Fibroblast of lung (primary cell): ENCODE measurements at regions not wholly inside any gene's neighbourhood (a gene's known extent, or its start where the extent isn't known, plus 50 kb on each side); places are given as distances from the start of the nearest gene placed in this dataset.

ENCODE experiments used
- DNase-seq, 2 donors: peaks; one replicate each; pipeline versions ENCODE4 v3.0.0 to v3.0.0-alpha.2; 2010; ENCODE audit warnings: low read depth in 2 of 2
- H2AFZ ChIP-seq: 2 replicates; pipeline ENCODE4 v1.5.1; 2012; ENCODE audit warnings: low read length, control low read depth, inconsistent platforms
- H3K27ac ChIP-seq: 2 replicates; pipeline ENCODE4 v1.5.1; 2011; ENCODE audit warnings: low read length, control low read depth; ENCODE audit not compliant: insufficient read depth
- H3K27me3 ChIP-seq: 2 replicates; pipeline ENCODE4 v1.5.1; 2011; ENCODE audit warnings: mild to moderate bottlenecking, low read length; ENCODE audit not compliant: control insufficient read depth, insufficient read depth
- H3K36me3 ChIP-seq: 2 replicates; pipeline ENCODE4 v1.5.1; 2011; ENCODE audit warnings: low read length; ENCODE audit not compliant: control insufficient read depth, insufficient read depth
- H3K4me1 ChIP-seq: 2 replicates; pipeline ENCODE4 v1.5.1; 2011; ENCODE audit warnings: low read length; ENCODE audit not compliant: control insufficient read depth, insufficient read depth; ENCODE audit errors: extremely low read depth
- H3K4me2 ChIP-seq: 2 replicates; pipeline ENCODE4 v1.5.1; 2011; ENCODE audit warnings: low read length, control low read depth; ENCODE audit not compliant: insufficient read depth; ENCODE audit errors: extremely low read depth
- H3K4me3 ChIP-seq, 4 experiments: fragments of 200-600 bp in 1 of 4; sonication (generic) in 1 of 4; replicated peaks in 1 of 4; 2 replicates each; pipeline ENCODE4 v1.5.1; 2011 to 2016; ENCODE audit warnings: low read length in 4 of 4, low read depth in 3 of 4, mild to moderate bottlenecking in 3 of 4, control low read depth in 2 of 4, inconsistent platforms in 1 of 4, mixed read lengths in 1 of 4; ENCODE audit not compliant: insufficient read depth in 1 of 4; ENCODE audit errors: control extremely low read depth in 1 of 4
- H3K79me2 ChIP-seq: 2 replicates; pipeline ENCODE4 v1.5.1; 2012; ENCODE audit warnings: mild to moderate bottlenecking, low read length, inconsistent platforms; ENCODE audit not compliant: control insufficient read depth, insufficient read depth
- H3K9ac ChIP-seq: 2 replicates; pipeline ENCODE4 v1.5.1; 2011; ENCODE audit warnings: mild to moderate bottlenecking, low read length, control low read depth; ENCODE audit not compliant: insufficient read depth
- H3K9me3 ChIP-seq: 2 replicates; pipeline ENCODE4 v1.5.1; 2012; ENCODE audit warnings: low read depth, low read length; ENCODE audit not compliant: control insufficient read depth, insufficient read depth
- H4K20me1 ChIP-seq: 2 replicates; pipeline ENCODE4 v1.5.1; 2011; ENCODE audit warnings: low read length; ENCODE audit not compliant: control insufficient read depth, insufficient read depth; ENCODE audit errors: extremely low read depth
- CTCF ChIP-seq, 2 donors: IDR thresholded peaks in 1 of 2; conservative IDR thresholded peaks in 1 of 2; 1 replicate in 1 of 2; 2 replicates in 1 of 2; pipeline ENCODE4 v1.5.1; 2011 to 2012; ENCODE audit warnings: low read length in 2 of 2, control low read depth in 1 of 2, inconsistent platforms in 1 of 2, low read depth in 1 of 2, mild to moderate bottlenecking in 1 of 2
- EZH2 ChIP-seq: IDR thresholded peaks from 2 replicates; pipeline ENCODE4 v1.5.1; 2012; ENCODE audit warnings: low read length, control low read depth, mild to moderate bottlenecking; ENCODE audit errors: missing control alignments

- Histone ChIP-seq H3K36me3 (no peaks in the 10 kb centered on the region), H3K4me1 (no peaks in the 10 kb centered on the region), H3K4me3 (no peak overlapping the region), H3K9me3 (no peaks in the 10 kb centered on the region), H3K79me2 (no peaks in the 10 kb centered on the region), H3K9ac (no peak overlapping the region), H3K4me2 (no peak overlapping the region), H4K20me1 (no peaks in the 10 kb centered on the region), H3K27ac (no peak overlapping the region), H3K27me3 (no peaks in the 10 kb centered on the region), H2AFZ (no peak overlapping the region)
- no peak for TF ChIP-seq CTCF (conservative IDR thresholded peaks at IDR 0.05 in 1 of 2, IDR thresholded peaks at IDR 0.05 in 1 of 2; ENCODE audit: low read depth in 1 of 2, low read length in 2 of 2)
- TF ChIP-seq EZH2 = no peak
- DNase-seq = no peak
Measured at GRCh38 chr16:59385491-59385890, 651.4 kb upstream of the GOT2 start.

- Histone ChIP-seq H3K36me3 (no peaks in the 10 kb centered on the region), H2AFZ (no peak overlapping the region), H3K4me3 (no peak overlapping the region), H3K4me1 (no peaks in the 10 kb centered on the region), H3K79me2 (no peaks in the 10 kb centered on the region), H3K27me3 (no peaks in the 10 kb centered on the region), H3K27ac (no peak overlapping the region), H3K9me3 (no peaks in the 10 kb centered on the region), H4K20me1 (no peaks in the 10 kb centered on the region), H3K9ac (no peak overlapping the region), H3K4me2 (no peak overlapping the region)
- no peak for DNase-seq
- TF ChIP-seq CTCF (conservative IDR thresholded peaks at IDR 0.05 in 1 of 2, IDR thresholded peaks at IDR 0.05 in 1 of 2; ENCODE audit: low read depth in 1 of 2, low read length in 2 of 2) (no peak), EZH2 (no peak)
Measured at GRCh38 chr16:59373632-59374031, 639.5 kb upstream of the GOT2 start.

- H3K79me2 ChIP-seq = no peaks in the 10 kb centered on the region
- no peak overlapping the region for H3K4me3 ChIP-seq
- DNase-seq = no peak
- TF ChIP-seq CTCF (conservative IDR thresholded peaks at IDR 0.05 in 1 of 2, IDR thresholded peaks at IDR 0.05 in 1 of 2; ENCODE audit: low read depth in 1 of 2, low read length in 2 of 2) (no peak), EZH2 (no peak)
- H3K4me2 ChIP-seq = no peak overlapping the region
- no peak overlapping the region for H3K27ac ChIP-seq
- H3K36me3 ChIP-seq = no peaks in the 10 kb centered on the region
- H2AFZ ChIP-seq = no peak overlapping the region
- no peaks in the 10 kb centered on the region for H3K4me1 ChIP-seq
- no peaks in the 10 kb centered on the region for H3K27me3 ChIP-seq
- H3K9ac ChIP-seq = no peak overlapping the region
- H4K20me1 ChIP-seq = no peaks in the 10 kb centered on the region
- no peaks in the 10 kb centered on the region for H3K9me3 ChIP-seq
Measured at GRCh38 chr16:59370717-59371116, 636.6 kb upstream of the GOT2 start.
